ENCODE measurements at regions not wholly inside any gene's neighbourhood (a gene's known extent, or its start where the extent isn't known, plus 50 kb on each side); places are given as distances from the start of the nearest gene placed in this dataset.
A peak's percentile ranks its signal among the peaks of the same experiment; 100 is the strongest.

DNA sequence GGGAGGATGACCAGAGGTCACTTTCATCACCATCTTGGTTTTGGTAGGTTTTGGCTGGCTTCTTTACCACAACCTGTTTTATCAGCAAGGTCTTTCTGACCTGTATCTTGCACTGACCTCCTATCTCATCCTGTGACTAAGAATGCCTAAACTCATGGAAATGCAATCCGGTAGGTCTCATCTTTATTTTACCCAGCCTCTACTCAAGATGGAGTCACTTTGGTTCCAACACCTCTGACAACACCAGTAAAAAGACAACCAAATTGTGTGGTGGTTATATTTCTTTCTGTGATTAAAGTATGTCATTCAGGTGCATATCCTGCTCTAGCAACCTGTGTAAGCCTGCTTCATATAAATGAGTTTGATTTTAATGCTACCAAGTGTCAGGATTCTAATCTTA lies 636.7 kb downstream of the PCDH7 start:
- Mint-ChIP-seq H3K4me3 (no peak overlapping the region), H3K27ac (no peak overlapping the region), H3K4me1 (no peaks in the 10 kb centered on the region), H3K36me3 (ENCODE audit: low read depth) (no peaks in the 10 kb centered on the region), H3K9me3 (ENCODE audit: low read depth) (peaks cover 1% of the 10 kb centered on the region), H3K27me3 (no peaks in the 10 kb centered on the region)
- ChIA-PET CTCF (no interaction called here), POLR2A (no interaction called here)
- DNase-seq = no peak
- ATAC-seq = no peak
- intact Hi-C loops (cut with DNase I, micrococcal nuclease) = no loop called here

DNA sequence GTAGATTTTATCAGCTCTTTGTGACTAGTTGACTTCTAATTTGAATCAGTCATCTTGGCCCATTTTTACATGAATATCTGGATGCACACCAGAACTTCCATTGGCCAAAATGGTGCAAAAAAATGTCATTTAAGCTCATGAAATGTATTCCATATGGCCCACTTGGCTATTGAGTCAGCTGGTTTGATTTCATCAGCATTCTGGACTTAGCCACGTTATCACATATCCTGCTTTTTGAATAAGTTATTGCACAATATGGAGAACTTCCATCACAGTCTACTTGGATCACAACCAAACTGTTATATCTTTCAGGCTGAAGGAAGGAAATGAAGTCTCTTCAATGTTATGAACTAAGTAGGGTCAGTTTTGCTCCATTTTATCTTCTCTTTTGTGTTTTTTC lies 640.6 kb downstream of the PCDH7 start:
- ChIA-PET CTCF (no interaction called here), POLR2A (interaction anchor here (0.6 kb wide), 1 partner anchor 1834 kb away, joined by 3 read pairs; no protein-coding TSS in a partner anchor)
- ATAC-seq = no peak
- Mint-ChIP-seq H3K27me3 (no peaks in the 10 kb centered on the region), H3K4me1 (no peaks in the 10 kb centered on the region), H3K9me3 (ENCODE audit: low read depth) (peaks cover 4% of the 10 kb centered on the region), H3K4me3 (no peak overlapping the region), H3K27ac (no peak overlapping the region), H3K36me3 (ENCODE audit: low read depth) (no peaks in the 10 kb centered on the region)
- no peak for DNase-seq
- intact Hi-C loops (cut with DNase I, micrococcal nuclease) = no loop called here

DNA sequence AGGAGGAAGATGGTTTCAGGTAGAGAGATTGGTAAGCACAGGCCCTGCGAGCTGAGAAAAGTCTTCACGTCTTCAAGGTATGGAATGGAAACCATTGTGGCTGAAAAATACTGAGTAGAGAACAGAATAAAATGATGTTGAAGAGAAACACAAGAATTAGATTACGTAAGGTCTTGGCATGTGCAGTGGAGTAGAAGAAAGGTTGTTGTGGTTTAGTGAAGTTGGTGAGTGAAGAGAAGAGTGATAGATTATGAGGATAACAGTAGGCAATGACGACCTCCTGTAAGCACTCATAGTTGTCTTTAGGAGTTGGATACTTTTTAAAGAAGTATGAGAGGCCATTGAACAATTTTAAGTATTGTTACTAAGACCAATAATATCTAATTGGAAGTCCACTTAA lies 642.6 kb downstream of the PCDH7 start:
- Mint-ChIP-seq H3K4me3 (no peak overlapping the region), H3K4me1 (no peaks in the 10 kb centered on the region), H3K27ac (no peak overlapping the region), H3K36me3 (ENCODE audit: low read depth) (no peaks in the 10 kb centered on the region), H3K9me3 (ENCODE audit: low read depth) (peaks cover 8% of the 10 kb centered on the region), H3K27me3 (no peaks in the 10 kb centered on the region)
- ATAC-seq (no peak), DNase-seq (no peak)
- intact Hi-C loops (cut with DNase I, micrococcal nuclease) = no loop called here
- ChIA-PET POLR2A (no interaction called here), CTCF (no interaction called here)

DNA sequence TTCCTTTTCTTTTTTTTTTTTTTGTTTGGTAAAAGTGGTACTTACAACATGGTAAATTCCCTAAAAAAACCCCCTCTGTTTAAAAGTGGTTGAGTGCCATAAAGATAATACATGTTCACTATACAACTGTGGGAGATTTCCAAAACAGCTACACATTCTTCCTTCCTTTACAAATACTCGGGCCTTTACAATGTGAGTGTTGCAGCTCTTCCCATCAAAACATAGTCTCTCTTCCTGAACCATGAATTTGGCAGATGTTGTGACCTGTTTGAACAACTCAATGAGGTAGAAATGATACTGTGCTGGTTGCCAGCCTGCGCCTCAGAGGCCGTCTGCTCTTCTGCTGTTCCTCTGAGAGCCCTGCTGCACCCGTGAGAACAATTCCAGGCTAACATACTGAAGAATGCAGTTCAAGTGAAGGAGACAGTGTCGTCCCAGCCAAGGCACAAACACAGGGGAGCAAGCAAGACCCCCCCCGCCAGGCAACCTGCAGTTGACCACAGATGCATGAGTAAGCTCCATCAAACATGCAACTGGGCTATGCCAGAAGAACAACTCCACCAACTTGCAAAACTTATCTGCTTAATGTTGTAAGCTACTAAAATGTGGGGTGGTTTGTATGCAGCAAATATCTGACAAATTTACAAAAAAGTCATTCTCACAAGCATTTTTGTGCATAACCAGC lies 645.0 kb downstream of the PCDH7 start:
- no peak overlapping the region for H3K4me3 Mint-ChIP-seq
- H3K27me3 Mint-ChIP-seq = no peaks in the 10 kb centered on the region
- H3K9me3 Mint-ChIP-seq (ENCODE audit: low read depth) = peaks cover 8% of the 10 kb centered on the region
- POLR2A ChIA-PET = no interaction called here
- ATAC-seq = no peak
- no peaks in the 10 kb centered on the region for H3K4me1 Mint-ChIP-seq
- no peak for DNase-seq
- CTCF ChIA-PET = interaction anchor here (0.6 kb wide), 1 partner anchor 1037 kb away, joined by 4 read pairs; no protein-coding TSS in a partner anchor
- no peaks in the 10 kb centered on the region for H3K36me3 Mint-ChIP-seq (ENCODE audit: low read depth)
- H3K27ac Mint-ChIP-seq = no peak overlapping the region
- intact Hi-C loops (cut with DNase I, micrococcal nuclease) = no loop called here

DNA sequence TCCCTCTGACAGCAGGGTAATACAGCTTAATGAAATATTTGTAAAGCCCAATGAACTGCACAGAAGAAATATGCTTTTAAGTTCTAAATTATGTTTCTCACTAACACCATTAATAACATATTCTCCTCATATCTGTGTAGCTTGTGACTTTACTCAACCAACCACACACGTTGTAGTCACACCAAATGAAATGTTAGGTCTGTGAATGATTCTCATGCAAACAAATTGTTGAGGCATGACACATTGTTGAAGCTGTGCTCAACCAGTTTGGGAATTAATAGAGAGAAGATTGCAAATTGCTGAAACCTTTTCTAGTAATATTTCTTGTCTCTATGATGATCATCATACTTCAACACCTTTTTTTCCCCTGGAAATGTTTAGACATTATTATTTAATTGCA lies 645.9 kb downstream of the PCDH7 start:
- intact Hi-C loops (cut with DNase I, micrococcal nuclease) = no loop called here
- ChIA-PET CTCF (no interaction called here), POLR2A (no interaction called here)
- Mint-ChIP-seq H3K9me3 (ENCODE audit: low read depth) (peaks cover 8% of the 10 kb centered on the region), H3K4me3 (no peak overlapping the region), H3K27ac (no peak overlapping the region), H3K4me1 (no peaks in the 10 kb centered on the region), H3K36me3 (ENCODE audit: low read depth) (no peaks in the 10 kb centered on the region), H3K27me3 (no peaks in the 10 kb centered on the region)
- DNase-seq = no peak
- ATAC-seq = no peak

DNA sequence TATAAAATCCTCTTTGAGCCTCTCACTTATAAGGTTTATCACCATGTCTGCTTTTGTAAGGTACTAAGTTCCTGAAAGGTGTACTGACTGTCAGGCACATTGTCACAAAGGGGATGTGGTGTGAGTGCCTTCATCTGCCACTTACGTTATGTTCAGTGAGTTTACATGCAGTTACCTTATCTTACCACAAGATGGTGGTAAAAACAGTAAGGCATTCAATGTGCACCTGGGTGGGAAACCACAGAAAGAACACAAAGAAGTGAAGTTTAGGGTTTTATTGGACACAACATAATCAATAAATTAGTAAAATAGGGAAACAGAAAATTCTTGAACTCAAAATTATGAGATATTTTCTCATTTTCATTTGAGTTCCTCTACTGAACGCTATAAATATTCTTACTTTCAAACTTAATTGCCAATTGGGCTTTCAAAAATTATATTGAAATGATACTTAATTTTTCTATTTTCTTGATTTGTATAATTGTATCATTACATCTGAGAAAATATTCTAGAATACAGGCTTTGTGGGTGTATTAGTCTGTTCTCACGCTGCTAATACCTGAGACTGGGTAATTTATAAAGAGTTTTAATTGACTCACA lies 650.8 kb downstream of the PCDH7 start:
- H3K4me1 Mint-ChIP-seq = no peaks in the 10 kb centered on the region
- no peaks in the 10 kb centered on the region for H3K27me3 Mint-ChIP-seq
- ATAC-seq (peak; percentile 49), DNase-seq (no peak)
- H3K27ac Mint-ChIP-seq = no peak overlapping the region
- intact Hi-C loops (cut with DNase I, micrococcal nuclease) = no loop called here
- CTCF ChIA-PET = no interaction called here
- H3K4me3 Mint-ChIP-seq = no peak overlapping the region
- POLR2A ChIA-PET = no interaction called here
- peaks cover 6% of the 10 kb centered on the region for H3K9me3 Mint-ChIP-seq (ENCODE audit: low read depth)
- H3K36me3 Mint-ChIP-seq (ENCODE audit: low read depth) = no peaks in the 10 kb centered on the region

DNA sequence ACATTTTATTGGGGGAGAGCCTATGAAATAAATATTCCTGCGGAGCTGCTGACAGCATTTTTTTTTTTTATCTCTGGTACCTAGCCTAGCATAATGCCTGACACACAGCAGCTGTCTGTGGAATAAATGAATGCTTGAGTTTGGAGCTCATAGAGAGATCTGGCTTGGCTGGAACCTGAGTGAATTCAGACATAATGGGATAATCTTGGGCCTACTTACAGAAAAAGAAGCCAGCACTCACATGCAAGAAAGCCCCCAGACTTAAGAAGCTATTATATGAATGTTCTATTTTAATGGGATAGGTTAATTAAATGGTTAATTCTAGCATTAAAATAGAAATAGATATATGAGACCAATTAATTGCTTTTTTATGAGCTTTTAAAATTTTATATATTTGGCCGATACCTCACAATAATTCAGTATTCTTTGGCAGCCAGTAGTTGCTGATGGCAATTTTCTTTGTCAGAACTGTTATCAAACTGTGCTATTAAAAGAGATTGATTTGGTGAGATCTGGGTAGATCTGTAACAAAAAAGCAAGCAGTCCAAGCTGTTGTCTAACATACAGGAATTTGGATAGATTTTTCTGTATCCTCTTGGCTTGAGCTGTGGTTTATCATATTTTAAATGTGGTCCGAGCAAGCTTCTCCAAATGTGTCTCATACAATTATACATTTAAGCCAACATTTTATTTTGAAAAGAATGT lies 654.2 kb downstream of the PCDH7 start:
- H3K9me3 Mint-ChIP-seq (ENCODE audit: low read depth) = peaks cover 4% of the 10 kb centered on the region

DNA sequence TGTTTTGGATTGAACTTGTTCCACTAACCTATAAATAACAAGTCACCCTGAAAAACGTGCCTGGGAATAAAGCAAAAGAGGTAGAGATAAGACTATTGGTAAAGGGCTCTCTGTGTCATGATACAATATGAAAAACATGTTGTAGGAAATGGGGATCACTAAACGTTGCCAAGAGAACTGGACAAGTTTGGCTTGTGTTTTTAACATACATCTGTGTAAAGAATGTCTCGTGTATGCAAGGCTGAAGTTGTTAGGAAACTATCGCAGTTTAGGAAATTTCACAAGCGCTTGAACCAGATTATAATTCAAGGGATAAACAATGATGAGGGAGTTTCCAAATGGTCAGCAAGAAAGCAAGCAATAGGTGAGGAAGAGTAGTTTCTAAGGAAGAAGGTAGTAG lies 655.8 kb downstream of the PCDH7 start:
- Mint-ChIP-seq H3K36me3 (ENCODE audit: low read depth) (no peaks in the 10 kb centered on the region), H3K4me1 (no peaks in the 10 kb centered on the region), H3K4me3 (no peak overlapping the region), H3K27ac (no peak overlapping the region), H3K9me3 (ENCODE audit: low read depth) (peaks cover 4% of the 10 kb centered on the region), H3K27me3 (no peaks in the 10 kb centered on the region)
- ChIA-PET POLR2A (no interaction called here), CTCF (no interaction called here)
- intact Hi-C loops (cut with DNase I, micrococcal nuclease) = no loop called here
- ATAC-seq (no peak), DNase-seq (no peak)

More for the DNA sequence above, 654.2 kb downstream of the PCDH7 start:
- DNase-seq = no peak
- Mint-ChIP-seq H3K4me3 (no peak overlapping the region), H3K36me3 (ENCODE audit: low read depth) (no peaks in the 10 kb centered on the region), H3K4me1 (no peaks in the 10 kb centered on the region), H3K27me3 (no peaks in the 10 kb centered on the region), H3K27ac (no peak overlapping the region)
- CTCF ChIA-PET = no interaction called here
- POLR2A ChIA-PET = no interaction called here
- intact Hi-C loops (cut with DNase I, micrococcal nuclease) = no loop called here
- ATAC-seq = no peak

DNA sequence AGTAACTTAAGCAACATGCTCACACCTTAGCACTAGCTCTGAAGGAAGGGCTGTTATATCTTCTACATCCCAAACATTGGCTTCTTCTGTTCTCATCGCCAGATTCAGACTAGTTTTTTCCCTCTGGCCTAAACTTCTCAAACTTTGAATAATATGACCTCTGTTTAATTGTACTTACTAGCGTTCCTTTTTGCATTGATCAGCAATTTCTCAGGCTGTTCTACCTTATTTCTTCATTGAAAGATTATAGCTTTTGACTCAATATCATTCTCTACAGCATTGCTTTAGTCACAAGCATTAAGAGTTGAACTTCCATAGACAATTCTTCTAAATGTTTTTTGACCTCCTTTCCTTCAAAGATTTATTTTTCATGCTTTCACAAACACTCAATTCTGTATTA lies 659.2 kb downstream of the PCDH7 start:
- ATAC-seq (no peak), DNase-seq (no peak)
- no peaks in the 10 kb centered on the region for H3K36me3 Mint-ChIP-seq (ENCODE audit: low read depth)
- CTCF ChIA-PET = no interaction called here
- no peaks in the 10 kb centered on the region for H3K4me1 Mint-ChIP-seq
- H3K27me3 Mint-ChIP-seq = no peaks in the 10 kb centered on the region
- POLR2A ChIA-PET = no interaction called here
- no peak overlapping the region for H3K4me3 Mint-ChIP-seq
- H3K27ac Mint-ChIP-seq = no peak overlapping the region
- intact Hi-C loops (cut with DNase I, micrococcal nuclease) = no loop called here
- peaks cover 2% of the 10 kb centered on the region for H3K9me3 Mint-ChIP-seq (ENCODE audit: low read depth)

DNA sequence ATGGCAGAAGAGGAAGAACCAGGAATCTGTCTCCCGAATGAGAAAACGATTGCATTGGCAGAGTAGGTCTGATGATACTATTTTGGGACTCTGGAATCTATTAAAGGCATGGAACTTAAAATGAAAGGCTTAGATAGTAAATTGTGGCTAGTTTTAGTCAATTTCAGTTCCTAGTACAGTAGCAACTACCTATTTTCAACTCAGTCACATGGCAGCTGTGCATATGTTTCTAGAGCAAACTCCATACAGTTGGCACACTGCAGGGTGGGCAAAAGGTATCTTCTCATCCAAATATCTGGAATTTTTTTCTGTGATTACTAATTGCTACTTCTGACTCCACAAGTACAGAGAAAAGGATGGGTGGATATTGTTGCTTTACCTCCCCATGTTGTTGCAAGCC lies 663.6 kb downstream of the PCDH7 start:
- intact Hi-C loops (cut with DNase I, micrococcal nuclease) = no loop called here
- no peak overlapping the region for H3K27ac Mint-ChIP-seq
- H3K4me3 Mint-ChIP-seq = no peak overlapping the region
- H3K9me3 Mint-ChIP-seq (ENCODE audit: low read depth) = no peaks in the 10 kb centered on the region
- DNase-seq (no peak), ATAC-seq (no peak)
- ChIA-PET CTCF (no interaction called here), POLR2A (no interaction called here)
- H3K27me3 Mint-ChIP-seq = no peaks in the 10 kb centered on the region
- no peaks in the 10 kb centered on the region for H3K36me3 Mint-ChIP-seq (ENCODE audit: low read depth)
- no peaks in the 10 kb centered on the region for H3K4me1 Mint-ChIP-seq

DNA sequence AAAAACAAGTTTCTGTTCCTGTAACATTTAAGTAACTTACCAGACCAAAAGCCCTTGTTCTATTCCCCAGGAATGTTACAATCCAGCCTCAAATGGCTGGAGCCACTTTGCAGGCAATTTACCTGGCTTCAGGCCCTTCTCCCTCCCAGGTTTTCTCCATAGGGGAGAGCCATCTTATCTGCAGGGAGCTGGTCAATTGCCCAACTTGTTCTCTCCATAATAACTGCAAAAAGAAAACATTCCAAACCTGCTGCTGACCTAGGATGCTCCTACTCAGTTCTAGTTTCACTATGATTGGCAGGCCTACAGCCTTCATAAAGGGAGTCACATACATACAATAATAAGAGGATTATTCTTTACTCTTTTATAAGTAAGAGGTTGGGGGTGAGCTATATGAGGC lies 670.7 kb downstream of the PCDH7 start:
- ChIA-PET POLR2A (no interaction called here), CTCF (no interaction called here)
- Mint-ChIP-seq H3K27ac (no peak overlapping the region), H3K4me3 (no peak overlapping the region), H3K27me3 (no peaks in the 10 kb centered on the region), H3K9me3 (ENCODE audit: low read depth) (no peaks in the 10 kb centered on the region), H3K36me3 (ENCODE audit: low read depth) (no peaks in the 10 kb centered on the region), H3K4me1 (no peaks in the 10 kb centered on the region)
- ATAC-seq (no peak), DNase-seq (no peak)
- intact Hi-C loops (cut with DNase I, micrococcal nuclease) = no loop called here

DNA sequence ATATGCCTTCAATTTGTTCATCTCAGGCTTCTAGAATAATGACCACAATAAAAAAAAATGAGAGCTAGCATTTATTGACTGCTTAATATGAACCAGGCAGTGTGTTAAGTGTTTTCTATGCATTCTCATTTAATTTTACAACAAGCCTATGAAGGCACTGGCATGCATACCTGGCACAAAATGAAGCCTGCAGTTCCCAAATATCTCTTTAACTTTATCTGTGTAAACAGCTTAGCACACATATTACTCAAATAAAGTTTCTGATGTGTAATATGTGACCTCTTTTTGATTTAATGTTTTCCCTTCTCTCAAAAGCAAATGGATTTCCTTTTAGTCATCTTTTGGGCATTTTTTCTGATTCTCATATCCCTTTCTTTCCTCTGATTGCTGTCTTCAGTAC lies 671.8 kb downstream of the PCDH7 start:
- Mint-ChIP-seq H3K27ac (no peak overlapping the region), H3K4me3 (no peak overlapping the region), H3K27me3 (no peaks in the 10 kb centered on the region), H3K4me1 (no peaks in the 10 kb centered on the region), H3K36me3 (ENCODE audit: low read depth) (no peaks in the 10 kb centered on the region), H3K9me3 (ENCODE audit: low read depth) (no peaks in the 10 kb centered on the region)
- ChIA-PET POLR2A (no interaction called here), CTCF (interaction anchor here (1.0 kb wide), 1 partner anchor 11 kb away, joined by 3 read pairs; no protein-coding TSS in a partner anchor)
- DNase-seq (no peak), ATAC-seq (no peak)
- intact Hi-C loops (cut with DNase I, micrococcal nuclease) = no loop called here
